Glutamatergic neuron (in vitro differentiated cells): ENCODE measurements at regions not wholly inside any gene's neighbourhood (a gene's known extent, or its start where the extent isn't known, plus 50 kb on each side); places are given as distances from the start of the nearest gene placed in this dataset.

Source experiments
- DNase-seq: peaks from one replicate; pipeline ENCODE4 v3.0.0; 2022
- H3K27ac Mint-ChIP-seq: one replicate; pipeline ENCODE4 v1.8.0; 2020; ENCODE audit warnings: mild to moderate bottlenecking, mixed read lengths, inconsistent platforms; ENCODE audit not compliant: unreplicated experiment
- H3K27me3 Mint-ChIP-seq: one replicate; pipeline ENCODE4 v1.8.0; 2020; ENCODE audit warnings: mild to moderate bottlenecking, moderate library complexity, mixed read lengths, inconsistent platforms; ENCODE audit not compliant: unreplicated experiment
- H3K36me3 Mint-ChIP-seq: one replicate; pipeline ENCODE4 v1.8.0; 2020; ENCODE audit warnings: mild to moderate bottlenecking, mixed read lengths, inconsistent platforms; ENCODE audit not compliant: unreplicated experiment
- H3K4me1 Mint-ChIP-seq: one replicate; pipeline ENCODE4 v1.8.0; 2020; ENCODE audit warnings: mild to moderate bottlenecking, low read depth, mixed read lengths, inconsistent platforms; ENCODE audit not compliant: unreplicated experiment
- H3K4me3 Mint-ChIP-seq: one replicate; pipeline ENCODE4 v1.8.0; 2020; ENCODE audit warnings: mild to moderate bottlenecking, mixed read lengths, inconsistent platforms; ENCODE audit not compliant: unreplicated experiment
- H3K9me3 Mint-ChIP-seq: one replicate; pipeline ENCODE4 v1.8.0; 2020; ENCODE audit warnings: mild to moderate bottlenecking, moderate library complexity, mixed read lengths, inconsistent platforms; ENCODE audit not compliant: unreplicated experiment
- CTCF ChIP-seq: fragments of 200-600 bp; sonication (generic); IDR thresholded peaks from one replicate; pipeline ENCODE4 v1.5.0; 2021; ENCODE audit not compliant: partially characterized antibody, unreplicated experiment

GRCh38 chr3:28936154-28936553, 344.7 kb upstream of the RBMS3 start:
- no peaks in the 10 kb centered on the region for H3K4me1 Mint-ChIP-seq
- no peak overlapping the region for H3K27ac Mint-ChIP-seq
- no peaks in the 10 kb centered on the region for H3K27me3 Mint-ChIP-seq
- no peak overlapping the region for H3K4me3 Mint-ChIP-seq
- H3K36me3 Mint-ChIP-seq: no peaks in the 10 kb centered on the region
- no peak for DNase-seq
- H3K9me3 Mint-ChIP-seq: no peaks in the 10 kb centered on the region
- no peak for TF ChIP-seq CTCF

GRCh38 chr3:28940530-28940929, 340.3 kb upstream of the RBMS3 start:
- no peak for TF ChIP-seq CTCF
- H3K27ac Mint-ChIP-seq: no peak overlapping the region
- no peak overlapping the region for H3K4me3 Mint-ChIP-seq
- no peaks in the 10 kb centered on the region for H3K36me3 Mint-ChIP-seq
- H3K27me3 Mint-ChIP-seq: no peaks in the 10 kb centered on the region
- H3K9me3 Mint-ChIP-seq: no peaks in the 10 kb centered on the region
- H3K4me1 Mint-ChIP-seq: no peaks in the 10 kb centered on the region
- DNase-seq: no peak

GRCh38 chr3:28940994-28941393, 339.9 kb upstream of the RBMS3 start:
- no peak overlapping the region for H3K4me3 Mint-ChIP-seq
- H3K9me3 Mint-ChIP-seq: no peaks in the 10 kb centered on the region
- no peaks in the 10 kb centered on the region for H3K4me1 Mint-ChIP-seq
- TF ChIP-seq CTCF: no peak
- H3K36me3 Mint-ChIP-seq: no peaks in the 10 kb centered on the region
- no peak for DNase-seq
- H3K27me3 Mint-ChIP-seq: no peaks in the 10 kb centered on the region
- H3K27ac Mint-ChIP-seq: no peak overlapping the region

- Mint-ChIP-seq H3K27me3 (peaks cover 1% of the 10 kb centered on the region), H3K4me1 (no peaks in the 10 kb centered on the region), H3K36me3 (no peaks in the 10 kb centered on the region), H3K27ac (no peak overlapping the region), H3K9me3 (peaks cover 3% of the 10 kb centered on the region), H3K4me3 (no peak overlapping the region)
- no peak for DNase-seq
- no peak for TF ChIP-seq CTCF
These were observed 333.8 kb upstream of the RBMS3 start for GRCh38 chr3:28947061-28947460.

GRCh38 chr3:28947751-28948150, 333.1 kb upstream of the RBMS3 start:
- H3K4me1 Mint-ChIP-seq: no peaks in the 10 kb centered on the region
- no peak for TF ChIP-seq CTCF
- no peak overlapping the region for H3K27ac Mint-ChIP-seq
- H3K9me3 Mint-ChIP-seq: peaks cover 3% of the 10 kb centered on the region
- no peak overlapping the region for H3K4me3 Mint-ChIP-seq
- H3K27me3 Mint-ChIP-seq: peaks cover 1% of the 10 kb centered on the region
- no peaks in the 10 kb centered on the region for H3K36me3 Mint-ChIP-seq
- no peak for DNase-seq
